K562 (cell line): ENCODE measurements at regions not wholly inside any gene's neighbourhood (a gene's known extent, or its start where the extent isn't known, plus 50 kb on each side); places are given as distances from the start of the nearest gene placed in this dataset.

Experiments
- ATAC-seq: fragments of 200-7000 bp; cut with Tn5 transposase; 3 replicates; pipeline ENCODE4 v1.9.1; 2020; ENCODE audit warnings: moderate library complexity
- BruUV-seq: library from RNA; stranded (reverse); fragments of 400-500 nt; replicated peaks from 2 replicates; lab custom pipeline; 2021; lab: Mats Ljungman, UMichigan
- CTCF ChIA-PET: fragments of 300-600 bp; formaldehyde crosslinking; extraction: SDS; loops from one replicate; lab custom pipeline; 2021; ENCODE audit warnings: low intra/inter-chr PET ratio; lab: Yijun Ruan, JAX
- POLR2A ChIA-PET: fragments of 300-600, 350-650 bp; sonication (Branson Sonifier 250); formaldehyde crosslinking; extraction: SDS; loops from one replicate; lab custom pipeline; 2021; ENCODE audit warnings: antibody characterized with exemption, inconsistent platforms; lab: Yijun Ruan, JAX
- DNase-seq, 4 experiments: peaks; one replicate each; pipeline versions ENCODE4 v3.0.0 to v3.0.0-alpha.2; 2011 to 2018; ENCODE audit warnings: low spot score in 3 of 4, mixed read lengths in 3 of 4; ENCODE audit errors: extremely low read depth in 1 of 4
- FAIRE-seq: peaks from 2 replicates; lab custom pipeline; 2011; peaks lifted over from hg19 to GRCh38; lab: Jason Lieb, UNC
- H2AFZ ChIP-seq: 2 replicates; pipeline ENCODE4 v1.6.0; 2011; ENCODE audit warnings: low read depth, low read length, control low read depth, inconsistent platforms
- H3K27ac ChIP-seq: fragments of 200-600 bp; 3 replicates; pipeline ENCODE4 v1.8.0; 2011; ENCODE audit warnings: low read depth, mild to moderate bottlenecking, control low read depth, inconsistent platforms, low read length, moderate library complexity, mixed read lengths; ENCODE audit errors: extremely low read depth
- H3K27me3 ChIP-seq, 2 experiments: fragments of 300-600 bp in 1 of 2; 2 replicates in 1 of 2; 3 replicates in 1 of 2; pipeline versions ENCODE4 v1.6.0 to v1.8.0; 2011; ENCODE audit warnings: inconsistent platforms in 2 of 2, low read length in 2 of 2, mild to moderate bottlenecking in 1 of 2, mixed read lengths in 1 of 2, moderate library complexity in 1 of 2; ENCODE audit not compliant: control insufficient read depth in 2 of 2, insufficient read depth in 2 of 2
- H3K36me3 ChIP-seq: fragments of 300-600 bp; 3 replicates; pipeline ENCODE4 v1.8.0; 2011; ENCODE audit warnings: mild to moderate bottlenecking, low read length, inconsistent platforms; ENCODE audit not compliant: control insufficient read depth, insufficient read depth
- H3K4me1 ChIP-seq, 2 experiments: fragments of 200-600 bp in 1 of 2; replicated peaks in 1 of 2; 2 replicates in 1 of 2; 3 replicates in 1 of 2; pipeline versions ENCODE4 v1.5.1 to v1.8.0; 2011; ENCODE audit warnings: inconsistent platforms in 2 of 2, low read length in 2 of 2, mild to moderate bottlenecking in 1 of 2, mixed read lengths in 1 of 2, moderate library complexity in 1 of 2; ENCODE audit not compliant: control insufficient read depth in 2 of 2, insufficient read depth in 2 of 2
- H3K4me2 ChIP-seq: 2 replicates; pipeline ENCODE4 v1.6.1; 2011; ENCODE audit warnings: low read length, control low read depth, inconsistent platforms, mixed read lengths; ENCODE audit not compliant: insufficient read depth
- H3K4me3 ChIP-seq: fragments of 200-600 bp; sonication (generic), shearing (Covaris generic); 2 replicates; pipeline ENCODE4 v1.5.1; 2016; ENCODE audit warnings: control low read depth, inconsistent platforms
- H3K79me2 ChIP-seq: fragments of 200-600 bp; 3 replicates; pipeline ENCODE4 v1.8.0; 2011; ENCODE audit warnings: low read length, inconsistent platforms; ENCODE audit not compliant: control insufficient read depth, insufficient read depth
- H3K9ac ChIP-seq, 2 experiments: 2 replicates each; pipeline versions ENCODE4 v1.6.0 to v1.6.1; 2011; ENCODE audit warnings: low read depth in 2 of 2, low read length in 2 of 2, control low read depth in 1 of 2, inconsistent platforms in 1 of 2, mild to moderate bottlenecking in 1 of 2, mixed read lengths in 1 of 2; ENCODE audit not compliant: insufficient read depth in 1 of 2
- H3K9me1 ChIP-seq: one replicate; pipeline ENCODE4 v1.6.0; 2011; ENCODE audit warnings: inconsistent platforms, mild to moderate bottlenecking, low read length, moderate library complexity; ENCODE audit not compliant: control insufficient read depth, insufficient read depth
- H3K9me3 ChIP-seq: replicated peaks from 2 replicates; pipeline ENCODE4 v1.5.1; 2011; ENCODE audit warnings: low read depth, low read length, inconsistent platforms; ENCODE audit not compliant: control insufficient read depth, insufficient read depth
- H4K20me1 ChIP-seq: replicated peaks from 2 replicates; pipeline ENCODE4 v1.6.1; 2011; ENCODE audit warnings: low read length, inconsistent platforms, mixed read lengths; ENCODE audit not compliant: control insufficient read depth, insufficient read depth
- ATF3 ChIP-seq, 2 experiments: fragments of 450-650 bp in 1 of 2; sonication (generic) in 1 of 2; formaldehyde crosslinking in 1 of 2; IDR thresholded peaks in 1 of 2; conservative IDR thresholded peaks in 1 of 2; 2 replicates each; pipeline versions ENCODE4 v1.6.1 to v1.8.1; 2016 to 2023; ENCODE audit warnings: mild to moderate bottlenecking in 2 of 2, moderate library complexity in 2 of 2, inconsistent platforms in 1 of 2, missing genetic modification reagents in 1 of 2
- ATF6 ChIP-seq: sonication (generic); formaldehyde crosslinking; IDR thresholded peaks from 2 replicates; pipeline ENCODE4 v1.4.0; 2020; ENCODE audit warnings: mild to moderate bottlenecking, missing genetic modification reagents
- C11orf30 ChIP-seq: fragments of 450-650 bp; IDR thresholded peaks from 2 replicates; pipeline ENCODE4 v1.6.1; 2016; ENCODE audit warnings: low read depth, mild to moderate bottlenecking
- CTBP1 ChIP-seq: fragments of 450-650 bp; IDR thresholded peaks from 2 replicates; pipeline ENCODE4 v1.6.1; 2016; ENCODE audit warnings: borderline replicate concordance
- DPF2 ChIP-seq: fragments of 450-650 bp; IDR thresholded peaks from 2 replicates; pipeline ENCODE4 v1.6.1; 2016
- FOXK1 ChIP-seq: sonication (generic); formaldehyde crosslinking; IDR thresholded peaks from 2 replicates; pipeline ENCODE4 v1.8.0; 2022; ENCODE audit warnings: missing genetic modification reagents, mild to moderate bottlenecking, borderline replicate concordance
- MAFK ChIP-seq: IDR thresholded peaks from 2 replicates; pipeline ENCODE4 v1.6.1; 2011; ENCODE audit warnings: low read length, improper control_type of control experiment
- MXI1 ChIP-seq: IDR thresholded peaks from 2 replicates; pipeline ENCODE4 v1.6.1; 2011; ENCODE audit warnings: low read depth, mild to moderate bottlenecking, improper control_type of control experiment, low read length
- NCOR1 ChIP-seq: fragments of 450-650 bp; IDR thresholded peaks from 2 replicates; pipeline ENCODE4 v1.6.1; 2016; ENCODE audit warnings: mild to moderate bottlenecking, moderate library complexity
- NELFE ChIP-seq: IDR thresholded peaks from 2 replicates; pipeline ENCODE4 v1.6.1; 2011; ENCODE audit warnings: mild to moderate bottlenecking; ENCODE audit not compliant: insufficient read depth, insufficient read length
- NFE2L1 ChIP-seq: fragments of 450-650 bp; IDR thresholded peaks from 2 replicates; pipeline ENCODE4 v1.6.1; 2016; ENCODE audit warnings: missing genetic modification characterization, low read depth, mild to moderate bottlenecking, missing compliant biosample characterization, moderate library complexity, borderline replicate concordance
- RCOR1 ChIP-seq, 2 experiments: IDR thresholded peaks; 2 replicates each; pipeline ENCODE4 v1.6.1; 2012; ENCODE audit warnings: low read depth in 2 of 2, low read length in 2 of 2, borderline replicate concordance in 1 of 2, improper control_type of control experiment in 1 of 2
- ZBTB49 ChIP-seq: sonication (generic); formaldehyde crosslinking; IDR thresholded peaks from 2 replicates; pipeline ENCODE4 v1.8.0; 2022; ENCODE audit warnings: missing genetic modification reagents, mild to moderate bottlenecking, borderline replicate concordance
- ZEB2 ChIP-seq: fragments of 450-650 bp; IDR thresholded peaks from 2 replicates; pipeline ENCODE4 v1.6.1; 2016
- ZNF217 ChIP-seq: sonication (generic); formaldehyde crosslinking; IDR thresholded peaks from 2 replicates; pipeline ENCODE4 v1.8.0; 2022; ENCODE audit warnings: mild to moderate bottlenecking, missing genetic modification reagents
- ZNF232 ChIP-seq: sonication (generic); formaldehyde crosslinking; IDR thresholded peaks from 2 replicates; pipeline ENCODE4 v1.8.0; 2022; ENCODE audit warnings: mild to moderate bottlenecking, missing genetic modification reagents
- ZNF584 ChIP-seq: fragments of 200-800 bp; sonication (Bioruptor generic); IDR thresholded peaks from 2 replicates; pipeline ENCODE4 v1.6.1; 2016; ENCODE audit warnings: low read depth, mild to moderate bottlenecking, missing genetic modification characterization, missing compliant biosample characterization
- ZNF644 ChIP-seq: fragments of 200-800 bp; sonication (Bioruptor generic); IDR thresholded peaks from 2 replicates; pipeline ENCODE4 v1.6.1; 2016; ENCODE audit warnings: low read depth, missing genetic modification characterization, missing compliant biosample characterization
- ZNF785 ChIP-seq: fragments of 250-450 bp; sonication (Bioruptor Pico); IDR thresholded peaks from 2 replicates; pipeline ENCODE4 v1.4.0; 2020; ENCODE audit warnings: mild to moderate bottlenecking
- WGBS: fragments of 100-300 bp; shearing (Covaris generic); methylation state at CpG from one replicate; pipeline ENCODE4 v1.1.6; 2016; ENCODE audit warnings: low coverage, mixed read lengths; ENCODE audit not compliant: insufficient coverage; ENCODE audit errors: missing lambda C conversion rate; 5-methylcytosine and 5-hydroxymethylcytosine counted together
- in situ Hi-C: fragments of 300-500 bp; cut with MboI; formaldehyde crosslinking; loops from 4 replicates; pipeline ENCODE4 v1.15.0; 2018; ENCODE audit warnings: inconsistent platforms, mixed read lengths
- intact Hi-C: fragments of 100-400 bp; cut with micrococcal nuclease; formaldehyde crosslinking; loops from 2 replicates; pipeline ENCODE4 v1.14.2; 2022

GRCh38 chr5:39543335-39543734 is 118.6 kb upstream of the DAB2 start:
- DNase-seq = peak in 1 of 4 experiments; percentile 11
- Histone ChIP-seq H3K9ac (no peak overlapping the region), H3K27me3 (peaks cover 4 to 5% of the 10 kb centered on the region in 2 experiments; a peak in 2 of 5 replicates), H3K4me2 (no peak overlapping the region), H3K27ac (no peak overlapping the region), H3K9me1 (no peaks in the 10 kb centered on the region), H3K79me2 (no peaks in the 10 kb centered on the region), H2AFZ (no peak overlapping the region), H3K4me3 (no peak overlapping the region), H3K36me3 (no peaks in the 10 kb centered on the region), H3K9me3 (no peaks in the 10 kb centered on the region), H4K20me1 (no peaks in the 10 kb centered on the region), H3K4me1 (peaks cover 0 to 8% of the 10 kb centered on the region in 2 experiments; a peak in 2 of 5 replicates)
- ChIA-PET CTCF (no interaction called here), POLR2A (interaction anchor here (1.0 to 1.4 kb wide), 3 partner anchors 13 to 144 kb away, joined by 3 to 7 read pairs (median 5); partner anchors contain the start of gene DAB2)
- ATAC-seq = peak; percentile 35
- WGBS = 5% methylated on average over 3 of the region's 3 CpGs
- FAIRE-seq = no peak
- intact Hi-C loops (no loop called here), in situ Hi-C loops (no loop called here)
- no TSS peak for BruUV-seq
- TF ChIP-seq MXI1 (no peak), MAFK (peak; percentile 72; the same call in 1 of the 2 replicates), ZBTB49 (no peak), NFE2L1 (tag) (peak; percentile 93), C11orf30 (peak; percentile 84), ATF3 (IDR thresholded peaks at IDR 0.05) (peak; percentile 28; the same call in 1 of the 2 replicates), ATF3 (CRISPR knock-in tag; conservative IDR thresholded peaks at IDR 0.05) (no peak), ZNF584 (CRISPR knock-in tag) (no peak), ZNF644 (no peak), FOXK1 (CRISPR knock-in tag) (no peak), ZNF217 (CRISPR knock-in tag) (no peak), NELFE (no peak), DPF2 (peak; percentile 54; the same call in 1 of the 2 replicates), ATF6 (CRISPR knock-in tag) (no peak), NCOR1 (peak; percentile 30), ZEB2 (peak; percentile 23; the same call in 1 of the 2 replicates), CTBP1 (peak; percentile 95), ZNF785 (CRISPR knock-in tag) (no peak), ZNF232 (CRISPR knock-in tag) (no peak), RCOR1 (IDR thresholded peaks at IDR 0.05; ENCODE audit: borderline replicate concordance in 1 of 2, low read depth in 2 of 2, low read length in 2 of 2) (peak in 1 of 2 experiments; percentile 20; a peak in 1 of 4 replicates)
